ENCODE measurements at regions not wholly inside any gene's neighbourhood (a gene's known extent, or its start where the extent isn't known, plus 50 kb on each side); places are given as distances from the start of the nearest gene placed in this dataset.

DNA sequence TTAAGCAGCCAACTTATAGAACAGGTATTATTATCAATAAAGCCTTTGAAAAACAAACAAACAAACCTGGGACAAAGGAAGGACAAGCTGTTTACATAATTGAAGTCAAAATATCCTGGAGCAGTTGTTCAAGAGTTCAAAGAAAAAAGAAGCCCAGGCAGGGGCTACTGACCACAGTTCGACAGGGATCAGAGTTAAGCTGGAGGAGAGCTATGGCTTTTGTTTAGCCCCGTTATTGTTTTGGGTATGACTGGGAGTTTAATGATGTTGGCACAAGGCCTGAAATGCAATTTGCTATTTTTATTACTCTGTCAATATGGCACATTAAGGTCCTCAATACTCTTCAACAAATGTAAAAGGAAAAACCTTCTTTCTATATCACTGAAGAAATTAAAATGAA, 624.4 kb upstream of the KLHL1 start:
- H3K36me3 ChIP-seq (ENCODE audit: control insufficient read depth, insufficient read depth, low read length), result no peaks in the 10 kb centered on the region
- no peaks in the 10 kb centered on the region for H3K27me3 ChIP-seq (ENCODE audit: control insufficient read depth, insufficient read depth, low read length)
- no peaks in the 10 kb centered on the region for H3K4me1 ChIP-seq (ENCODE audit: control insufficient read depth, insufficient read depth, low read length)
- H3K4me3 ChIP-seq (ENCODE audit: low read length), result no peak overlapping the region
- no peak overlapping the region for H3K9ac ChIP-seq (ENCODE audit: low read length)
- no peaks in the 10 kb centered on the region for H3K9me3 ChIP-seq (ENCODE audit: control insufficient read depth, low read length)

GRCh38 chr13:70729369-70729768, 621.1 kb upstream of the KLHL1 start:
- no peak overlapping the region for H3K9ac ChIP-seq (ENCODE audit: low read length)
- no peaks in the 10 kb centered on the region for H3K36me3 ChIP-seq (ENCODE audit: control insufficient read depth, insufficient read depth, low read length)
- H3K27me3 ChIP-seq (ENCODE audit: control insufficient read depth, insufficient read depth, low read length), result no peaks in the 10 kb centered on the region
- H3K4me1 ChIP-seq (ENCODE audit: control insufficient read depth, insufficient read depth, low read length), result no peaks in the 10 kb centered on the region
- no peaks in the 10 kb centered on the region for H3K9me3 ChIP-seq (ENCODE audit: control insufficient read depth, low read length)
- no peak overlapping the region for H3K4me3 ChIP-seq (ENCODE audit: low read length)

GRCh38 chr13:70723732-70724131, 615.5 kb upstream of the KLHL1 start:
- H3K9ac ChIP-seq (ENCODE audit: low read length), result no peak overlapping the region
- H3K9me3 ChIP-seq (ENCODE audit: control insufficient read depth, low read length), result no peaks in the 10 kb centered on the region
- H3K4me3 ChIP-seq (ENCODE audit: low read length), result no peak overlapping the region
- no peaks in the 10 kb centered on the region for H3K27me3 ChIP-seq (ENCODE audit: control insufficient read depth, insufficient read depth, low read length)
- H3K36me3 ChIP-seq (ENCODE audit: control insufficient read depth, insufficient read depth, low read length), result no peaks in the 10 kb centered on the region
- H3K4me1 ChIP-seq (ENCODE audit: control insufficient read depth, insufficient read depth, low read length), result no peaks in the 10 kb centered on the region

DNA sequence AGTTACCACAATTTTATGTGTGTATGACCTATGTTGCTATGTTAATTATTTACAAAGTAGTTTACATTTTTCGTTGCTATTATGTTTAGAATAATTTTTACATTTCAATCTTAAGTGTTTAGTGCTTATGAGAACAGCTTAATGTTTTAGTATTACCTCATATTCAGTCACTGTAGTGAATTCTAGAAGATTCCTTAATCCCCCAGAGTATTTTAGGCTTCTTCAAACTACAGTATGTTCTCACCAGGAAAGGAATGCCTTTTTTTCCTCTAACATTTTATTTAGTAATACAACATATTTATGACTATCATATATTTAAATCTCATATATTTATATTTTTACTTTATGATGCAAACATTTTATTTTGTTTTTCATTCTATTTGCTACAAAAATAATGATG, 612.1 kb upstream of the KLHL1 start:
- H3K9me3 ChIP-seq (ENCODE audit: control insufficient read depth, low read length), result no peaks in the 10 kb centered on the region
- no peaks in the 10 kb centered on the region for H3K36me3 ChIP-seq (ENCODE audit: control insufficient read depth, insufficient read depth, low read length)
- H3K27me3 ChIP-seq (ENCODE audit: control insufficient read depth, insufficient read depth, low read length), result no peaks in the 10 kb centered on the region
- no peak overlapping the region for H3K9ac ChIP-seq (ENCODE audit: low read length)
- no peaks in the 10 kb centered on the region for H3K4me1 ChIP-seq (ENCODE audit: control insufficient read depth, insufficient read depth, low read length)
- H3K4me3 ChIP-seq (ENCODE audit: low read length), result no peak overlapping the region

DNA sequence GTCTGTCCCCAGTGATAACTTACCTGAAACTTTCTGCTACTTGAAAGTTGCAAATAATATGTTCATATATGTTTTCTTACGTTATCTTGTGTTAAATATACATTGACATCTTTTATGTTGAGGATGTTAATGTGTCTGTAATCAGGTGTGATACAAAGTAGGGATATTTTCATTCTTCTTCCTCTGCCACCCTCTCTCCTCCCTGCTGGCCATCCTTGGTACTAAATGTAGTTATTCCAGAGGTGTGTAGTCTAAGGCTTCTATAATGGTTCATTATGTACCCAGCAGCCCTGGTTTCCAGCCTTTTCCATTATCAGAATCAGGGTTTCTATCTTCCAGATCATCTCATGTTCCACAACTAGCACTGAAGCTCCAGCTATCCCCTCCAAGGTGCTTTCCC, 606.7 kb upstream of the KLHL1 start:
- Histone ChIP-seq H3K36me3 (ENCODE audit: control insufficient read depth, insufficient read depth, low read length) (no peaks in the 10 kb centered on the region), H3K9me3 (ENCODE audit: control insufficient read depth, low read length) (no peaks in the 10 kb centered on the region)

GRCh38 chr13:70708775-70709174, 600.5 kb upstream of the KLHL1 start:
- no peaks in the 10 kb centered on the region for H3K27me3 ChIP-seq (ENCODE audit: control insufficient read depth, insufficient read depth, low read length)
- no peaks in the 10 kb centered on the region for H3K36me3 ChIP-seq (ENCODE audit: control insufficient read depth, insufficient read depth, low read length)
- no peak overlapping the region for H3K9ac ChIP-seq (ENCODE audit: low read length)
- H3K4me1 ChIP-seq (ENCODE audit: control insufficient read depth, insufficient read depth, low read length), result no peaks in the 10 kb centered on the region
- no peaks in the 10 kb centered on the region for H3K9me3 ChIP-seq (ENCODE audit: control insufficient read depth, low read length)
- H3K4me3 ChIP-seq (ENCODE audit: low read length), result no peak overlapping the region

More for the DNA sequence above, 606.7 kb upstream of the KLHL1 start:
- Histone ChIP-seq H3K4me1 (ENCODE audit: control insufficient read depth, insufficient read depth, low read length) (no peaks in the 10 kb centered on the region), H3K27me3 (ENCODE audit: control insufficient read depth, insufficient read depth, low read length) (no peaks in the 10 kb centered on the region), H3K9ac (ENCODE audit: low read length) (no peak overlapping the region), H3K4me3 (ENCODE audit: low read length) (no peak overlapping the region)

DNA sequence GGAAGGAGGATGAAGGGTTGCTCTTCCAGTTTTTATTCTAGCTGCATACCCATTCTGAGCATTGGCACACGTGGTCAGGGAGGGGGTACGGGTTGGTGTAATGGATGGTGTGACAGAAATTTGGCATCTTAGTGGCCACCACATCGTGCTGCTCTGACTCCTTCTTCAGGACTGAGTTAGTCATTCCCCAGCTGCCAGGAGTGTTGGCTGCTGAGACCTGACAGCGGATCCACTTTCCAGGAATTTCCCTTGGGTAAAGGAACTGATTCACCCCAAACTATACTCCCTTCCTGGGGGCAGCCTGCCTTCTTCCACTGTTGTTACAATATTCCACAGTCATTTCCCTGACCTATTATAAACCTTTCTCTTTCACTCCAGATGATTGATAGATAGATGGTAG, 595.5 kb upstream of the KLHL1 start:
- Histone ChIP-seq H3K9me3 (ENCODE audit: control insufficient read depth, low read length) (no peaks in the 10 kb centered on the region), H3K9ac (ENCODE audit: low read length) (no peak overlapping the region), H3K4me1 (ENCODE audit: control insufficient read depth, insufficient read depth, low read length) (no peaks in the 10 kb centered on the region), H3K36me3 (ENCODE audit: control insufficient read depth, insufficient read depth, low read length) (no peaks in the 10 kb centered on the region), H3K27me3 (ENCODE audit: control insufficient read depth, insufficient read depth, low read length) (no peaks in the 10 kb centered on the region), H3K4me3 (ENCODE audit: low read length) (no peak overlapping the region)

GRCh38 chr13:70694996-70695715, 586.9 kb upstream of the KLHL1 start:
- Histone ChIP-seq H3K4me1 (ENCODE audit: control insufficient read depth, insufficient read depth, low read length) (no peaks in the 10 kb centered on the region), H3K9me3 (ENCODE audit: control insufficient read depth, low read length) (no peaks in the 10 kb centered on the region), H3K27me3 (ENCODE audit: control insufficient read depth, insufficient read depth, low read length) (no peaks in the 10 kb centered on the region), H3K4me3 (ENCODE audit: low read length) (no peak overlapping the region), H3K36me3 (ENCODE audit: control insufficient read depth, insufficient read depth, low read length) (no peaks in the 10 kb centered on the region), H3K9ac (ENCODE audit: low read length) (no peak overlapping the region)

DNA sequence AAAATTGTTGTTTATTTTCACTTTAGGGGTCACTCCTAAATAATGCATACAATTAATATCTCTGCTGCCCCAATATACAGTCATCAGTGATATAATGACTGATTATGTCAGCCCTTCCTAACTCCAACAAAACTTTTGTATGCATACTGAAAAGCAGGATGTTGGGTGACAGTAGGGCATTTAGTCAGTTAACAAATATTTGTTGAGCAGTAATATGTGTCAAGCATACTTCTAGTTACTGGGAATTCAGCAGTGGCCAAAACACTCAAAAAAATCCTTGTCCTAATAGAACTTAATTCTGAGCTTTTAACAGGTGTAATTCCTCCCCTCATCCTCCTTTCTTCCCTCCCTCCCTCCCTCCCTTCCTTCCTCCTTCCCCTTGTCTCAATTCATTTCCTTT, 560.7 kb upstream of the KLHL1 start:
- Histone ChIP-seq H3K27me3 (ENCODE audit: control insufficient read depth, insufficient read depth, low read length) (no peaks in the 10 kb centered on the region), H3K4me1 (ENCODE audit: control insufficient read depth, insufficient read depth, low read length) (no peaks in the 10 kb centered on the region), H3K4me3 (ENCODE audit: low read length) (no peak overlapping the region), H3K36me3 (ENCODE audit: control insufficient read depth, insufficient read depth, low read length) (no peaks in the 10 kb centered on the region), H3K9ac (ENCODE audit: low read length) (no peak overlapping the region), H3K9me3 (ENCODE audit: control insufficient read depth, low read length) (no peaks in the 10 kb centered on the region)

GRCh38 chr13:70668293-70668692, 560.0 kb upstream of the KLHL1 start:
- no peaks in the 10 kb centered on the region for H3K36me3 ChIP-seq (ENCODE audit: control insufficient read depth, insufficient read depth, low read length)
- no peaks in the 10 kb centered on the region for H3K4me1 ChIP-seq (ENCODE audit: control insufficient read depth, insufficient read depth, low read length)
- H3K4me3 ChIP-seq (ENCODE audit: low read length), result no peak overlapping the region
- H3K27me3 ChIP-seq (ENCODE audit: control insufficient read depth, insufficient read depth, low read length), result no peaks in the 10 kb centered on the region
- no peaks in the 10 kb centered on the region for H3K9me3 ChIP-seq (ENCODE audit: control insufficient read depth, low read length)
- H3K9ac ChIP-seq (ENCODE audit: low read length), result no peak overlapping the region

DNA sequence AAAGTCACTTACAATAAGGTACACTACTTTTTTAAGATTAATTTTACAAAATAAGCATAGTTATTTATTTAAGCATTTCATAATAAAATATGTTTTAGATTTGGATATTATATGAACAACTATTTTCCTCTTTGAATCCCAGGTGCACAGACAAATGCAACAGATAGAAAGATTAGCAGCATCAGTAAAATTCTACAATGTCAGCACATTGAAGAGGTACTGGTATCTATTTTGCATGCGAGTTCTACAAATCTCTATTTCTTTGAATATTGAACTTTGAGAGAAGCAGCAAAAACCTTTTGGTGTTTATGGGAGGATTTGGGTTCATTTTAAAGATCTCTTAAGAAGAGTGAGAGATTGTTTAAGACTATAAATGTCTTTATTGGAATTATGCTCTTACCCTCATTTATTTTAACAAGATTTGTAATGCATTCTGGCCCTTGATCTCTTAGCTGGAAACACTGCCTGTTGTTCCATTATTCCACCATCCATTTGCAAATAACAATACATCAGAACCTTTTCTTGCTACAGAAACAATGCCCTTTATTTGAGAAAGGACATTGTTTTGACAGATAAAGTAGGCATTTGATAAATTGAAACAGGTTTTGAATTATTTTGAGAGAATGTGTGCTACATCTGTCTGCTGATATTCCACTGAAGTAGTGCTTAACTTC, 558.8 kb upstream of the KLHL1 start:
- Histone ChIP-seq H3K9me3 (ENCODE audit: control insufficient read depth, low read length) (no peaks in the 10 kb centered on the region), H3K9ac (ENCODE audit: low read length) (no peak overlapping the region), H3K4me1 (ENCODE audit: control insufficient read depth, insufficient read depth, low read length) (no peaks in the 10 kb centered on the region), H3K4me3 (ENCODE audit: low read length) (no peak overlapping the region), H3K27me3 (ENCODE audit: control insufficient read depth, insufficient read depth, low read length) (no peaks in the 10 kb centered on the region), H3K36me3 (ENCODE audit: control insufficient read depth, insufficient read depth, low read length) (no peaks in the 10 kb centered on the region)

GRCh38 chr13:70662231-70662940, 554.1 kb upstream of the KLHL1 start:
- H3K4me1 ChIP-seq (ENCODE audit: control insufficient read depth, insufficient read depth, low read length), result no peaks in the 10 kb centered on the region
- no peaks in the 10 kb centered on the region for H3K36me3 ChIP-seq (ENCODE audit: control insufficient read depth, insufficient read depth, low read length)
- H3K27me3 ChIP-seq (ENCODE audit: control insufficient read depth, insufficient read depth, low read length), result no peaks in the 10 kb centered on the region

More at GRCh38 chr13:70662231-70662940, 554.1 kb upstream of the KLHL1 start:
- H3K9ac ChIP-seq (ENCODE audit: low read length), result no peak overlapping the region
- H3K4me3 ChIP-seq (ENCODE audit: low read length), result no peak overlapping the region
- no peaks in the 10 kb centered on the region for H3K9me3 ChIP-seq (ENCODE audit: control insufficient read depth, low read length)

Measured in mucosa of stomach (tissue), 1 donor.